ENCODE measurements at regions not wholly inside any gene's neighbourhood (a gene's known extent, or its start where the extent isn't known, plus 50 kb on each side); places are given as distances from the start of the nearest gene placed in this dataset.

DNA sequence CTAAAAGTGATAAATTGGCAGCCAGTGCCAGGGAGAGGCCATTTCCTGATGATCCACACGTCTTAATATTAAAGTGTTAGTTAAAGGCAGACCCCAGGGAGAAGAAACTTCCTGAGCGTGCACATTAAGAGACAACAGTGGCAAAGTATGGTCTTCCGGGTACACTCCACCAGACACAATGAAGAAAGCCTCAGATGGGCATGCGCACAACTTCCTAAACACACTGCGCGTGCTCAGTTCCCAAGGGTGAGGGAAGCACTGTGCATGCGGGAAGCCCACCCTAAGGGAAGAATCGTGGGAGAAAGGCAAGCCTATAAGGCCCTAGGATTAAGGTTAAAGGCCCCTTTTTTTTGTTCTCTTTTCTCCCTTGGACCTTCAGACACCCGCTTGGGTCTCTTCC lies 140.7 kb upstream of the CDKN3 start:
- H3K9me3 ChIP-seq: no peaks in the 10 kb centered on the region
- no peak overlapping the region for H2AFZ ChIP-seq (ENCODE audit: low read depth)
- H3K36me3 ChIP-seq (replicated peaks in 1 of 2; ENCODE audit: control insufficient read depth in 1 of 2, insufficient read depth in 2 of 2, low read length in 1 of 2): no peaks in the 10 kb centered on the region
- TF ChIP-seq, protein P1, sequence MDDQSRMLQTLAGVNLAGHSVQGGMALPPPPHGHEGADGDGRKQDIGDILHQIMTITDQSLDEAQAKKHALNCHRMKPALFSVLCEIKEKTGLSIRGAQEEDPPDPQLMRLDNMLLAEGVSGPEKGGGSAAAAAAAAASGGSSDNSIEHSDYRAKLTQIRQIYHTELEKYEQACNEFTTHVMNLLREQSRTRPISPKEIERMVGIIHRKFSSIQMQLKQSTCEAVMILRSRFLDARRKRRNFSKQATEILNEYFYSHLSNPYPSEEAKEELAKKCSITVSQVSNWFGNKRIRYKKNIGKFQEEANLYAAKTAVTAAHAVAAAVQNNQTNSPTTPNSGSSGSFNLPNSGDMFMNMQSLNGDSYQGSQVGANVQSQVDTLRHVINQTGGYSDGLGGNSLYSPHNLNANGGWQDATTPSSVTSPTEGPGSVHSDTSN (IDR thresholded peaks at IDR 0.05): no peak
- TF ChIP-seq ZBTB33 (IDR thresholded peaks at IDR 0.05; ENCODE audit: borderline replicate concordance, low read depth): no peak
- no peak for TF ChIP-seq MXI1 (IDR thresholded peaks at IDR 0.05; ENCODE audit: low read depth, low read length)
- TF ChIP-seq GATA2 (CRISPR knock-in tag; IDR thresholded peaks at IDR 0.05): no peak
- no peak for TF ChIP-seq CHD2 (IDR thresholded peaks at IDR 0.05; ENCODE audit: low read length, partially characterized antibody)
- no peak for TF ChIP-seq SMC3 (IDR thresholded peaks at IDR 0.05; ENCODE audit: low read depth, low read length)
- TF ChIP-seq POLR2AphosphoS5 (IDR thresholded peaks at IDR 0.05; ENCODE audit: low read depth, low read length): no peak
- TF ChIP-seq REST (IDR thresholded peaks at IDR 0.05; ENCODE audit: low read depth, low read length): no peak
- TF ChIP-seq, protein P2, sequence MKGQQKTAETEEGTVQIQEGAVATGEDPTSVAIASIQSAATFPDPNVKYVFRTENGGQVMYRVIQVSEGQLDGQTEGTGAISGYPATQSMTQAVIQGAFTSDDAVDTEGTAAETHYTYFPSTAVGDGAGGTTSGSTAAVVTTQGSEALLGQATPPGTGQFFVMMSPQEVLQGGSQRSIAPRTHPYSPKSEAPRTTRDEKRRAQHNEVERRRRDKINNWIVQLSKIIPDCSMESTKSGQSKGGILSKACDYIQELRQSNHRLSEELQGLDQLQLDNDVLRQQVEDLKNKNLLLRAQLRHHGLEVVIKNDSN (IDR thresholded peaks at IDR 0.05; ENCODE audit: borderline replicate concordance, low read depth): no peak
- TF ChIP-seq EZH2phosphoT487 (IDR thresholded peaks at IDR 0.05; ENCODE audit: borderline replicate concordance, low read depth): no peak
- no peak for TF ChIP-seq TCF12 (IDR thresholded peaks at IDR 0.05)
- TF ChIP-seq FOXJ3 (CRISPR knock-in tag; IDR thresholded peaks at IDR 0.05): no peak
- no peak for TF ChIP-seq JUND (IDR thresholded peaks at IDR 0.05)
- TF ChIP-seq EP300 (IDR thresholded peaks at IDR 0.05; ENCODE audit: borderline replicate concordance in 1 of 2, low read depth in 1 of 2, low read length in 1 of 2): no peak
- no peak for TF ChIP-seq RCOR1 (IDR thresholded peaks at IDR 0.05; ENCODE audit: low read length)
- no peak for TF ChIP-seq FOXM1 (IDR thresholded peaks at IDR 0.05; ENCODE audit: low read depth)
- no peak for TF ChIP-seq RFX5 (IDR thresholded peaks at IDR 0.05; ENCODE audit: low read length)
- no peak for TF ChIP-seq RAD21 (IDR thresholded peaks at IDR 0.05; ENCODE audit: low read length)
- no peak for TF ChIP-seq ELF1 (IDR thresholded peaks at IDR 0.05)
- ChIA-PET CTCF (no interaction called here), POLR2A (no interaction called here)
- no peak overlapping the region for H3K27ac ChIP-seq (ENCODE audit: low read depth in 2 of 2, low read length in 1 of 2)
- no peaks in the 10 kb centered on the region for H3K79me2 ChIP-seq (ENCODE audit: insufficient read depth)
- no peaks in the 10 kb centered on the region for H3K27me3 ChIP-seq (ENCODE audit: insufficient read depth)
- no peaks in the 10 kb centered on the region for H4K20me1 ChIP-seq (ENCODE audit: insufficient read depth)
- WGBS (ENCODE audit: low lambda C conversion rate): 58% methylated on average over 9 of the region's 9 CpGs
- no peaks in the 10 kb centered on the region for H3K9me2 ChIP-seq
- H3K4me1 ChIP-seq (ENCODE audit: control insufficient read depth in 1 of 2, insufficient read depth in 2 of 2, low read depth in 1 of 2, low read length in 1 of 2): 0 out of 4 replicates have a peak, but pooled peaks cover 0 to 5% of the 10 kb centered on the region in 2 experiments
- H3F3A ChIP-seq (replicated peaks; ENCODE audit: insufficient read depth): no peaks in the 10 kb centered on the region
- no peak overlapping the region for H3K9ac ChIP-seq
- no peak for DNase-seq
- no peak overlapping the region for H3K4me2 ChIP-seq
- no peak overlapping the region for H3K4me3 ChIP-seq (ENCODE audit: low read depth in 2 of 2, low read length in 1 of 2)

Data from SK-N-SH (cell line).